Putamen (tissue), 1 donor: ENCODE measurements at regions not wholly inside any gene's neighbourhood (a gene's known extent, or its start where the extent isn't known, plus 50 kb on each side); places are given as distances from the start of the nearest gene placed in this dataset.
A peak's percentile ranks its signal among the peaks of the same experiment; 100 is the strongest.

ENCODE experiments used
- DNase-seq: peaks from one replicate; pipeline ENCODE4 v3.0.0-alpha.2; 2016; ENCODE audit warnings: low spot score

DNA sequence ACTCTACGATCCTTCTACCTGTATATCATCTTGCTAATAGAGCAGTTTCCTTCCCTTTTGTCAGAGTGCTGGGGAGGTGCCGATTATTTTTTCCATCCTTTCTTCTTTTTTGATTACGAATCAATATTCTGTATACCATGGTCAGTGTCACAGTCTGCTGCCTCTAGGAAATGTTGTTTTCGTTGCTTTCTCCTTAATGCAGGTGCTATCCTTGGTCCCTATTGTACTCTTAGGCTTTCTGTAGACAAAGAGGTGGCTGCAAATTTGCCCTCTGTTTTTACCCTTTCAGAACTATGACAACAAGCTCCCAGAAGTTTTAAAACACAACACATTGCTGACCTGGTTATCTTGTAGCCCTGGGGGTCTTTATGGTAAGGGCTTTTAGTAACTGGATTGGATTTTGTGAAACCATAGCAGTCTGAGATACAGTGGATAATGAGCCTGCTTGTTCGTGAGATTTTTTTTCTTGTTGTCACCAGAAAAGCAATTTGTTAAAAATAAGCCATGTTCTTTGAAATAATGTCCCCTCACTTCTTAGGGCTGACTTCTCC lies 430.3 kb upstream of the TPM1 start:
- no peak for DNase-seq

- no peak for DNase-seq
These were observed 429.8 kb upstream of the TPM1 start for GRCh38 chr15:62612771-62613170.

DNA sequence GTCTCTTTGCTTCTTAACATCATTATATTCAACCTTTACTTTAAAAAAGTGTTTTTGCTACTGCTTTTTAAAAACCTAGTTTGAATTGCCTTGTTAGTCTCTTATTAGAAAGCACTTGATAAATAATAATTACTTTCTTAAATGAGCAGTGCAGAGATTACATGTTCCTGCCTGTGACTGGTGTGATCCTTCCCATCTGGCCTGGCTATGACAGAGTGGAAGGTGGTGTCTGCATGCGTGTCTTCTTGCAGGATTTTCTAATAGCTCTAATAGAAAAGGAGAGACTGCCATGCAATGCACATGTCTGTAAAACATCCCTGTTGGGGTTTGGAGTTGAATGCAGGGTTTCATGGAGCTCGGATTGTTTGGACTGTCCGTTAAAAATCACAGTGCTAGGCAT lies 425.8 kb upstream of the TPM1 start:
- no peak for DNase-seq

GRCh38 chr15:62617741-62618140 lies 424.8 kb upstream of the TPM1 start:
- no peak for DNase-seq

DNA sequence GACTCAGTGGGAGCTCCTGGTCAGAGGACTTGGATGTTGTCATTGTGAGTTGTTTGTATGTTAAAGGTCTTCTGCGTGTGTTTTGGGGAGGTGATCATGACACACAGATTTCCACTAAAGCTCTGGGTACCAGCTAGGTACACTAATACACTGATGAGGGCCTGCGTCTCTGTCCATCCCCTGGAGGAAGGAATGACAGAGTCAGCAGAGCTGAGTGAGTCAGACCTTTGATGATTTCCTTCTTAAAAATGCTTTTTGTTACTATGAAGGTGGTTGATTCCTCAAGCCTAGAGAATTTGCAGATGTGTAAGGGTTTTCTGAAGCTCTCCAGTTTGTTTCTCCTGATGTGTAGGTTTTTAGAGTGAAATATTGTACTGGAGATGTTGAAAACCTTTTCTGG lies 424.1 kb upstream of the TPM1 start:
- DNase-seq = no peak

- DNase-seq = peak; percentile 35
These were observed 423.6 kb upstream of the TPM1 start for GRCh38 chr15:62618846-62619504.

DNA sequence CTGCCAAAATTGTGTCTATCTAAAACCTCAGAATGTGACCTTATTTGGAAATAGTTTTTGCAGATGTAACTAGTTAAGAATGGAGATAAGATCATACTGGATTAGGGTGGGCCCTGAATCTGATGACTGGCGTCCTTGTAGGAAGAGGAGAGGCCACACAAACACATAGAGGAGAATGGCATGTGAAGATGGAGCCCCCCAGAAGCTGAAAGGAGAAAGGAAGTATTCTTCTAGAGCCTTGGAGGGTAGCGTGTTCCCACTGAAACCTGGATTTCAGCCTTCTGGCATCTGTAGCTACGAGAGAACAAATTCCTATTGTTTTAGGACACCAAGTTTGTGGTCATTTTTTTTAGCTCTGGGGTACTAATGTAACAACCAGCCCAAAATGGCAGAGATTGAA lies 423.0 kb upstream of the TPM1 start:
- no peak for DNase-seq

DNA sequence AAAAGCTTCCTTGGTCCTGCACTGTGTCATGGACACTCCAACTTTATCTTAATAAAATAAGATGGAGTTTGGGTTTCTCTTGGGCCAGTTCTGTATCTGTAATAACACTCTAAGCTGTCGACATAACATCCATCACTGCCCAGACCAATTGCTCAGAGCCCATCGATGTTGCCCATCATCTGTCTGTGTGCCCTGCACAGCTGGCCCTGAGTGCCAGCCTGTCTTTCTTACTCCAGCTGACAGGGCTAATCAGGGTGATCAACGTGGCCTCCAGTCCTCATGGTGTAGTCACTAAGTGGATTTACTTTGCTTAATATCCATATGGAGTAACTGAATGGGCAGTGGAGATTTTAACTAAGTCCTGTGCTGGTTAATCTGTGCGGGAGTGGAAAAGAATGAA lies 419.8 kb upstream of the TPM1 start:
- DNase-seq = no peak

- no peak for DNase-seq
These were observed 417.8 kb upstream of the TPM1 start for GRCh38 chr15:62624547-62625378.

DNA sequence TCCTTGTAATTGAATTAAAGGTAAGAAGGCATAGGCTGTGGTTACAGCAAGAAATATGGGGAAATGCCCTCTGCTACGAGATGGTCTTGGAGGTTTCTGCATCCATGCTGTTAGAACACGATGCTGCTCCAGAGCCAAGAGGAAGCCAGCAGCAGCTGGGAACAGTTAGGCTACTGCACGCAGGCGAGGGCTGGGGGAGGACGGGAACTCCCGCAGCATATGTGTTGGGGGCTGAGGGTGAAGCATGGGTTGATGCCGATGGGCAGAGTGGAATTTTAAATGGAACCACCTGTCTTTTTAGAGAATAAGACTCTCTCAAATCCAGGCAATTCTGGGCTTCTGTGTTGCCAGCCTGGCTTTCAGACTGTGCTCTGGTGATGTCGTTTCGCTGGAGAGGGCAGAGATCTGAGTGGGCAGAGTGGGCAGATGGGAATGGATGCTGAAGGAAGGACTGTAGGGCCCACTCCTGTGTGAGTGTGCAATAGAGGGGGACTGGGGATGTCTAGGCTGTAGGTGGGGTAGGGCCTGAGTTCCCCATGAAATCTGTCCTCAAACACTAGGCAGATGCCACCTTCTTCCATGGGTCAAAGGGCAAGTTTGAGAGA lies 417.0 kb upstream of the TPM1 start:
- no peak for DNase-seq

GRCh38 chr15:62626903-62627302 lies 415.6 kb upstream of the TPM1 start:
- no peak for DNase-seq

- no peak for DNase-seq
These were observed 411.3 kb upstream of the TPM1 start for GRCh38 chr15:62631076-62631724.

GRCh38 chr15:62636823-62637573 lies 405.5 kb upstream of the TPM1 start:
- DNase-seq = no peak

- no peak for DNase-seq
These were observed 405.0 kb upstream of the TPM1 start for GRCh38 chr15:62637574-62637897.

- no peak for DNase-seq
These were observed 404.5 kb upstream of the TPM1 start for GRCh38 chr15:62637950-62638619.

GRCh38 chr15:62639432-62639831 lies 403.1 kb upstream of the TPM1 start:
- DNase-seq = no peak

GRCh38 chr15:62639906-62640605 lies 402.5 kb upstream of the TPM1 start:
- DNase-seq = no peak

GRCh38 chr15:62641825-62642224 lies 400.7 kb upstream of the TPM1 start:
- DNase-seq = no peak

GRCh38 chr15:62643572-62643971 lies 399.0 kb upstream of the TPM1 start:
- DNase-seq = no peak

- DNase-seq = no peak
These were observed 398.2 kb upstream of the TPM1 start for GRCh38 chr15:62644216-62644888.
